H1 (cell line): ENCODE measurements at regions not wholly inside any gene's neighbourhood (a gene's known extent, or its start where the extent isn't known, plus 50 kb on each side); places are given as distances from the start of the nearest gene placed in this dataset.

Experiments used
- CTCF ChIA-PET: fragments of 300-600 bp; sonication (Branson Sonifier 250); formaldehyde crosslinking; loops from one replicate; lab custom pipeline; 2021; ENCODE audit not compliant: partially characterized antibody; lab: Charles Lee
- POLR2A ChIA-PET: fragments of 300-600 bp; sonication (Branson Sonifier 250); formaldehyde crosslinking; loops from one replicate; lab custom pipeline; 2021; ENCODE audit warnings: inconsistent platforms; ENCODE audit not compliant: partially characterized antibody; lab: Charles Lee
- DNase-seq, 2 experiments: peaks; one replicate each; pipeline versions ENCODE4 v3.0.0 to v3.0.0-alpha.2; 2010 to 2022; ENCODE audit warnings: low spot score in 2 of 2, low read depth in 1 of 2, mixed read lengths in 1 of 2
- FAIRE-seq: peaks from 2 replicates; lab custom pipeline; 2011; peaks lifted over from hg19 to GRCh38; lab: Jason Lieb, UNC
- H2AFZ ChIP-seq: 2 replicates; pipeline ENCODE4 v1.8.1; 2012; ENCODE audit warnings: low read length, inconsistent platforms
- H2AK5ac ChIP-seq: 2 replicates; pipeline ENCODE4 v1.6.1; 2013; ENCODE audit warnings: low read depth, low read length
- H2BK120ac ChIP-seq: replicated peaks from 2 replicates; pipeline ENCODE3; 2013; ENCODE audit warnings: low read depth, low read length, inconsistent platforms
- H2BK12ac ChIP-seq: 2 replicates; pipeline ENCODE4 v1.6.1; 2013; ENCODE audit warnings: low read depth, low read length
- H2BK15ac ChIP-seq: 2 replicates; pipeline ENCODE4 v1.6.1; 2013; ENCODE audit warnings: low read length
- H2BK20ac ChIP-seq: 2 replicates; pipeline ENCODE4 v1.6.1; 2013; ENCODE audit warnings: low read length
- H2BK5ac ChIP-seq: 2 replicates; pipeline ENCODE4 v1.6.1; 2013; ENCODE audit warnings: low read depth, low read length
- H3K14ac ChIP-seq: 2 replicates; pipeline ENCODE4 v1.6.1; 2013; ENCODE audit warnings: inconsistent platforms; ENCODE audit not compliant: insufficient read length
- H3K18ac ChIP-seq: 2 replicates; pipeline ENCODE4 v1.6.1; 2013; ENCODE audit warnings: low read length; ENCODE audit errors: extremely low read depth
- H3K23ac ChIP-seq: 2 replicates; pipeline ENCODE4 v1.6.1; 2013; ENCODE audit warnings: inconsistent platforms; ENCODE audit not compliant: insufficient read length
- H3K23me2 ChIP-seq: 2 replicates; pipeline ENCODE4 v1.6.1; 2013; ENCODE audit warnings: low read depth, low read length
- H3K27ac ChIP-seq: 2 replicates; pipeline ENCODE4 v1.6.1; 2011; ENCODE audit warnings: low read depth, low read length, inconsistent platforms
- H3K27me3 ChIP-seq, 4 experiments: replicated peaks in 1 of 4; 1 replicate in 1 of 4; 2 replicates in 3 of 4; pipeline versions ENCODE4 v1.6.1 to v1.8.1; 2011 to 2013; ENCODE audit warnings: low read length in 3 of 4, mild to moderate bottlenecking in 3 of 4, inconsistent platforms in 2 of 4, mixed read lengths in 2 of 4, moderate library complexity in 1 of 4; ENCODE audit not compliant: control insufficient read depth in 3 of 4, insufficient read depth in 3 of 4; ENCODE audit errors: extremely low read depth in 1 of 4
- H3K36me3 ChIP-seq, 4 experiments: 2 replicates each; pipeline versions ENCODE4 v1.6.1 to v1.8.1; 2011 to 2013; ENCODE audit warnings: mild to moderate bottlenecking in 4 of 4, low read length in 3 of 4, moderate library complexity in 2 of 4, control low read depth in 1 of 4, inconsistent platforms in 1 of 4; ENCODE audit not compliant: insufficient read depth in 4 of 4, control insufficient read depth in 2 of 4
- H3K4ac ChIP-seq: replicated peaks from 2 replicates; pipeline ENCODE3; 2013; ENCODE audit warnings: low read length, low read depth, mixed read lengths, inconsistent platforms; ENCODE audit not compliant: insufficient read length
- H3K4me1 ChIP-seq, 4 experiments: replicated peaks in 1 of 4; 1 replicate in 1 of 4; 2 replicates in 3 of 4; pipeline versions ENCODE4 v1.6.1 to v1.8.1; 2011 to 2013; ENCODE audit warnings: low read length in 3 of 4, inconsistent platforms in 2 of 4, mixed read lengths in 1 of 4; ENCODE audit not compliant: insufficient read depth in 4 of 4, control insufficient read depth in 3 of 4
- H3K4me2 ChIP-seq, 2 experiments: 2 replicates each; pipeline versions ENCODE4 v1.6.1 to v1.8.1; 2011 to 2013; ENCODE audit warnings: low read depth in 2 of 2, low read length in 2 of 2, control low read depth in 1 of 2, inconsistent platforms in 1 of 2, mild to moderate bottlenecking in 1 of 2; ENCODE audit not compliant: insufficient read depth in 1 of 2
- H3K4me3 ChIP-seq, 4 experiments: fragments of 200-600, 300-600 bp in 1 of 4; sonication (generic), shearing (Covaris generic), sonication (Bioruptor Twin) in 1 of 4; 2 replicates each; pipeline versions ENCODE4 v1.5.1 to v1.8.1; 2011 to 2016; ENCODE audit warnings: low read length in 4 of 4, low read depth in 3 of 4, control low read depth in 2 of 4, inconsistent platforms in 2 of 4, mild to moderate bottlenecking in 2 of 4, mixed read lengths in 1 of 4, moderate library complexity in 1 of 4; ENCODE audit not compliant: insufficient read depth in 2 of 4; ENCODE audit errors: extremely low read depth in 1 of 4
- H3K56ac ChIP-seq: replicated peaks from 2 replicates; pipeline ENCODE3; 2013; ENCODE audit warnings: low read depth, mild to moderate bottlenecking, mixed read lengths, low read length, inconsistent platforms; ENCODE audit not compliant: insufficient read length
- H3K79me1 ChIP-seq: 2 replicates; pipeline ENCODE4 v1.6.1; 2013; ENCODE audit warnings: low read depth, low read length, control low read depth
- H3K79me2 ChIP-seq, 2 experiments: 2 replicates each; pipeline versions ENCODE4 v1.6.1 to v1.8.1; 2012 to 2013; ENCODE audit warnings: low read length in 2 of 2, mild to moderate bottlenecking in 2 of 2, inconsistent platforms in 1 of 2; ENCODE audit not compliant: insufficient read depth in 2 of 2, control insufficient read depth in 1 of 2
- H3K9ac ChIP-seq, 4 experiments: replicated peaks in 1 of 4; 1 replicate in 1 of 4; 2 replicates in 3 of 4; pipeline versions ENCODE4 v1.6.1 to v1.8.1; 2011 to 2013; ENCODE audit warnings: low read depth in 3 of 4, low read length in 3 of 4, control low read depth in 2 of 4, mild to moderate bottlenecking in 2 of 4, moderate library complexity in 2 of 4, inconsistent platforms in 1 of 4; ENCODE audit errors: extremely low read depth in 1 of 4
- H3K9me3 ChIP-seq, 2 experiments: 2 replicates each; pipeline versions ENCODE4 v1.6.1 to v1.8.1; 2012 to 2013; ENCODE audit warnings: mild to moderate bottlenecking in 2 of 2, moderate library complexity in 2 of 2, control low read depth in 1 of 2, inconsistent platforms in 1 of 2, low read depth in 1 of 2, low read length in 1 of 2, mixed read lengths in 1 of 2; ENCODE audit not compliant: insufficient read depth in 2 of 2
- H4K20me1 ChIP-seq, 2 experiments: replicated peaks in 1 of 2; 2 replicates each; pipeline versions ENCODE3 to v1.8.1; 2011 to 2013; ENCODE audit warnings: inconsistent platforms in 2 of 2, low read length in 2 of 2, mild to moderate bottlenecking in 1 of 2; ENCODE audit not compliant: insufficient read depth in 2 of 2, control insufficient read depth in 1 of 2
- H4K5ac ChIP-seq: 2 replicates; pipeline ENCODE4 v1.6.1; 2013; ENCODE audit warnings: low read length, low read depth, mixed read lengths, inconsistent platforms; ENCODE audit not compliant: insufficient read length
- H4K8ac ChIP-seq: 2 replicates; pipeline ENCODE4 v1.8.0; 2013; ENCODE audit warnings: mild to moderate bottlenecking, moderate library complexity, low read length, inconsistent platforms; ENCODE audit not compliant: insufficient read depth; ENCODE audit errors: extremely low read depth
- H4K91ac ChIP-seq: replicated peaks from 2 replicates; pipeline ENCODE3; 2013; ENCODE audit warnings: low read length, mixed read lengths, inconsistent platforms; ENCODE audit not compliant: insufficient read length
- ATF3 ChIP-seq: IDR thresholded peaks from 2 replicates; pipeline ENCODE4 v1.6.1; 2011; ENCODE audit warnings: low read depth, mild to moderate bottlenecking, low read length; ENCODE audit not compliant: insufficient read depth
- CBX5 ChIP-seq: fragments of 300-800, 300-1000 bp; sonication (generic); IDR thresholded peaks from 2 replicates; pipeline ENCODE4 v1.7.1; 2016; ENCODE audit warnings: antibody characterized with exemption, low read length, low read depth
- CBX8 ChIP-seq: fragments of 300-800, 300-1000 bp; sonication (generic); IDR thresholded peaks from 2 replicates; pipeline ENCODE4 v1.7.1; 2016; ENCODE audit warnings: low read depth, low read length, borderline replicate concordance
- CHD2 ChIP-seq: IDR thresholded peaks from 2 replicates; pipeline ENCODE4 v1.6.1; 2012; ENCODE audit warnings: low read length, improper control_type of control experiment
- EGR1 ChIP-seq: IDR thresholded peaks from 2 replicates; pipeline ENCODE4 v1.6.1; 2011; ENCODE audit warnings: low read depth, low read length, borderline replicate concordance
- HDAC2 ChIP-seq, 2 experiments: fragments of 300-600 bp in 1 of 2; sonication (generic) in 1 of 2; IDR thresholded peaks; 2 replicates each; pipeline ENCODE4 v1.6.1; 2011 to 2012; ENCODE audit warnings: low read depth in 2 of 2, low read length in 2 of 2, mild to moderate bottlenecking in 2 of 2, moderate library complexity in 2 of 2, borderline replicate concordance in 1 of 2, inconsistent platforms in 1 of 2
- KDM5A ChIP-seq: fragments of 200-600 bp; IDR thresholded peaks from 2 replicates; pipeline ENCODE4 v1.7.1; 2012; ENCODE audit warnings: mild to moderate bottlenecking, low read length, inconsistent platforms, mixed read lengths
- MAX ChIP-seq: IDR thresholded peaks from 2 replicates; pipeline ENCODE4 v1.6.1; 2012; ENCODE audit warnings: inconsistent platforms
- PHF8 ChIP-seq: fragments of 200-600 bp; sonication (generic); conservative IDR thresholded peaks from 2 replicates; pipeline ENCODE4 v1.7.1; 2012; ENCODE audit warnings: low read depth, mild to moderate bottlenecking, inconsistent platforms, low read length, moderate library complexity
- RNF2 ChIP-seq: fragments of 200-900, 300-1000 bp; sonication (generic); IDR thresholded peaks from 2 replicates; pipeline ENCODE4 v1.7.1; 2016; ENCODE audit warnings: borderline replicate concordance, low read depth, mild to moderate bottlenecking, antibody characterized with exemption, low read length; ENCODE audit not compliant: poor library complexity, severe bottlenecking; ENCODE audit errors: missing control alignments
- SIN3A ChIP-seq, 2 experiments: IDR thresholded peaks in 1 of 2; conservative IDR thresholded peaks in 1 of 2; 2 replicates each; pipeline ENCODE4 v1.6.1; 2011 to 2012; ENCODE audit warnings: low read length in 2 of 2, improper control_type of control experiment in 1 of 2, low read depth in 1 of 2, mild to moderate bottlenecking in 1 of 2
- SP4 ChIP-seq: IDR thresholded peaks from 2 replicates; pipeline ENCODE4 v1.6.1; 2012; ENCODE audit warnings: low read length, inconsistent platforms
- SUZ12 ChIP-seq: fragments of 200-600 bp; sonication (generic); IDR thresholded peaks from 2 replicates; pipeline ENCODE4 v1.6.1; 2012; ENCODE audit warnings: mild to moderate bottlenecking, inconsistent platforms, low read length, moderate library complexity, mixed read lengths

- Histone ChIP-seq H3K4me1 (peaks cover 0 to 2% (median 0%) of the 10 kb centered on the region in 4 experiments; a peak in 1 of 7 replicates), H3K14ac (no peak overlapping the region), H4K8ac (no peak overlapping the region), H3K4me2 (no peak overlapping the region), H3K79me1 (no peaks in the 10 kb centered on the region), H2BK20ac (no peak overlapping the region), H3K27me3 (no peaks in the 10 kb centered on the region), H3K9me3 (no peaks in the 10 kb centered on the region), H2AK5ac (no peak overlapping the region), H3K27ac (no peak overlapping the region), H3K4me3 (no peak overlapping the region), H4K91ac (no peak overlapping the region), H3K23me2 (no peaks in the 10 kb centered on the region), H3K23ac (no peak overlapping the region), H2BK12ac (no peak overlapping the region), H2AFZ (no peak overlapping the region), H3K18ac (no peak overlapping the region), H3K36me3 (no peaks in the 10 kb centered on the region), H3K79me2 (no peaks in the 10 kb centered on the region), H2BK5ac (no peak overlapping the region), H2BK120ac (no peak overlapping the region), H4K5ac (no peak overlapping the region), H4K20me1 (no peaks in the 10 kb centered on the region), H3K9ac (no peak overlapping the region), H2BK15ac (no peak overlapping the region), H3K4ac (no peak overlapping the region), H3K56ac (no peak overlapping the region)
- no peak for FAIRE-seq
- ChIA-PET CTCF (no interaction called here), POLR2A (no interaction called here)
- no peak for TF ChIP-seq EGR1
- no peak for TF ChIP-seq SIN3A (conservative IDR thresholded peaks at IDR 0.05 in 1 of 2, IDR thresholded peaks at IDR 0.05 in 1 of 2; ENCODE audit: low read depth in 1 of 2, low read length in 2 of 2)
- TF ChIP-seq HDAC2 (IDR thresholded peaks at IDR 0.05; ENCODE audit: borderline replicate concordance in 1 of 2, low read depth in 2 of 2, low read length in 2 of 2): no peak
- no peak for TF ChIP-seq SP4
- TF ChIP-seq SUZ12: no peak
- TF ChIP-seq CBX5: no peak
- no peak for TF ChIP-seq CHD2
- TF ChIP-seq MAX: no peak
- no peak for TF ChIP-seq CBX8
- no peak for TF ChIP-seq PHF8
- no peak for TF ChIP-seq KDM5A
- no peak for TF ChIP-seq ATF3
- TF ChIP-seq RNF2: no peak
- no peak for DNase-seq
Observed at GRCh38 chr21:16536140-16536539, 806.4 kb downstream of the USP25 start.
